GM12892 (cell line): ENCODE measurements at regions not wholly inside any gene's neighbourhood (a gene's known extent, or its start where the extent isn't known, plus 50 kb on each side); places are given as distances from the start of the nearest gene placed in this dataset.

ENCODE experiments used
- POLR2A ChIP-seq: IDR thresholded peaks from 2 replicates; pipeline ENCODE4 v1.6.1; 2011; ENCODE audit warnings: low read depth, low read length, control low read depth
- POLR2AphosphoS5 ChIP-seq: IDR thresholded peaks from 2 replicates; pipeline ENCODE4 v1.6.1; 2011; ENCODE audit warnings: low read depth, low read length, control low read depth
- TAF1 ChIP-seq: IDR thresholded peaks from 2 replicates; pipeline ENCODE4 v1.6.1; 2011; ENCODE audit warnings: low read depth, mild to moderate bottlenecking, control low read depth, low read length, borderline replicate concordance

- no peak for TF ChIP-seq POLR2A
- TF ChIP-seq TAF1: no peak
- TF ChIP-seq POLR2AphosphoS5: no peak
These were observed 1846.1 kb downstream of the TP53TG3F start for GRCh38 chr16:35305476-35305875.
